GM18499 (cell line): ENCODE measurements at regions not wholly inside any gene's neighbourhood (a gene's known extent, or its start where the extent isn't known, plus 50 kb on each side); places are given as distances from the start of the nearest gene placed in this dataset.
A peak's percentile ranks its signal among the peaks of the same experiment; 100 is the strongest.
"Not testable (repeated sequence)": the region's sequence is repeated elsewhere in the genome, so short reads cannot be mapped to it uniquely, and the experiment has no call there.

Experiments used
- ATAC-seq: cut with Tn5 transposase; IDR thresholded peaks from one replicate; pipeline ENCODE4 v1.9.1; 2021; ENCODE audit warnings: moderate number of reproducible peaks; ENCODE audit not compliant: insufficient read depth, unreplicated experiment

DNA sequence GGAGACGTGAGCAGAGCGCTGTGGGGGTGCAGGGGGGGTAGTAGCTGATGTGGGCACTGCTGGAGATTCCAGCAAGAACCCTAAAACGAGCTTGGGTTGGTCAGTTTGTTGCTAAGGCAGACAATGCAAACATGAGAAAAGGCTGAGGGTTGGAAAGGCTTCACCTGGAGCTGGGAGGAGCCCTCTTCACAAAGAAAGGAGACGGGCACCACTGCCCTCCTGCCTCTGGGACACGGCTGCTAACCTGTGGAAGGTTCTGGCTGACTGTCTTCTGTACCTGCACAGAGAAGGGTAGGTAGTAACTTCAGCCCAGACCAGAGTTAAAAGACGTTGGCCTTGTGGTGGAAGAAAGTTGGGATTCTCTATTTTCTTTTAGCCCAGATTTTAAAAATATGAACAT is 108.7 kb downstream of the SUCLA2 start:
- ATAC-seq, result no peak

DNA sequence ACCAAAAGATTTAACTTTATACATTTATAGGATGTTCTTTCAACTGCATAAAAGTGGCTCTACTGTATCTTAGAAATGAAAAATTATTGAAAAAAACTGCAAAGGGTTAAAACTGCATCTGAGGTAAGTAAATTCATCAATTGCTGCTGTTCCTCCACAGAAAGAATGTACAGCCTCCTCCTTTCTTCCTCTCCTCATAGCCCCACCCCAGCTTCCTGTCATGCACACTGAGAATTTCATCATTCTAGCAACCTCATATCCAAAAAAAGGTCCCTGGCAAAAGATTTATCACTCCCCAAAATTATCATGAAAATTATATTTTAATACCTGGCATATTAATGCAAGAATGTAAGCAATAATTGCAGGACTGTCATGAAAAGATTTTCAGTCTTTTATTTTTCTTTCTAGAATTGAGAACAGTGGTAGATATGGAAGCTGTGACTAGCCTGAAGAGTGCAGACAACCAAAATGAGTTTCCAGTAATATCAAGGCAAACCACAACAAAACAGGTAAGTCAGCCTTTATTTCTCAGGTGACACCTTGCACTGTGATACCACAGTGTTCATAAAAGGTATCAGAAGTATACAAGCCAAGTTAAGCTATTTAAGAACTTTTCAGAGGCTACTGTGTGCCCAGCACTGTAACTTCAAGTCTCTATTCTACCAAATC is 110.8 kb downstream of the SUCLA2 start:
- ATAC-seq, result no peak

DNA sequence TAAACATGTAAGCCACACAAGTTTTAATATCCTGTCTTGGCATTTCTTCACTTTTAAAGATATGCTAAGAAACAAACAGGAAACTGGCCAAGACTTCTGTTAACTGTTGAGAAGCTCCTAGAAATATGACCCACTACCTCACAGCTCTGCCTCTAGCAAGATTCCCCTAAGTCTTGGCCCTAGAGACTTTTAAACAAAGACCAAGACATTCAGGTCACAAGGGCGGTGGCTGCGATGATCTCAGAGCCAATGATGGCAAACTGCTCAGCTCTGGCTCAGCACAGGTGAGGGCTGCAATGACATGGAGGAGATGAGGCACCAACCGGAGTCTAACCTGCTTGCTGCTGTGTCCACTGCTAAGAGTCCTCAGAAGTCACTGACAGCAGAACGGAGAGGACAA is 114.8 kb downstream of the SUCLA2 start:
- no peak for ATAC-seq

DNA sequence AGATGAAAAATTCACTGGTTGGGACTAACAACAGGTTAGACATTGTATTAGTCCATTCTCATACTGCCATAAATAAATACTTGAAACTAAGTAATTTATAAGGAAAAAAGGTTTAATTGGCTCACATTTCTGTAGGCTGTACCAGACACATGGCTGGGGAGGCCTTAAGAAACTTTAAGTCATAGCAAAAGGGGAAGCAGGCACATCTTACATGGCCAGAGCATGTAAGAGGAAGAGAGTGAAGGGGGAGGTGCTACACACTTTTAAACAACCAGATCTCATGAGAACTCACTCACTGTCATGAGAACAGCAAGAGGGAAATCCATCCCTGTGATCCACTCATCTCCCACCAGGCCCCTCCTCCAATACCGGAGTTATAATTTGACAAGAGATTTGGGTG is 125.9 kb downstream of the SUCLA2 start:
- no peak for ATAC-seq

DNA sequence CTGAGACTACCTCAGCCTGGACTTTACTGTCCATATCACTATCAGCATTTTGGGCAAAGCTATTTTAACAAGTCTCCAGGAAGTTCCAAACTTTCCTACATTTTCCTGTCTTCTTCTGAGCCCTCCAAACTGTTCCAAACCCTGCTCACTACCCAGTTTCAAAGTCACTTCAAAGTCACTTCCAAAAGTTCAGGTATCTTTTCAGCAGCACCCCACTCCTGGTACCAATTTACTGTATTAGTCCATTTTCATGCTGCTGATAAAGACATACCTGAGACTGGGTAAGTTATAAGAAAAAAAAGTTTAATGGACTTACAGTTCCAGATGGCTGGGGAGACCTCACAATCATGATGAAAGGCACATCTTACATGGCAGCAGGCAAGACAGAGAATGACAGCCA is 127.1 kb downstream of the SUCLA2 start:
- not testable (repeated sequence) for ATAC-seq

DNA sequence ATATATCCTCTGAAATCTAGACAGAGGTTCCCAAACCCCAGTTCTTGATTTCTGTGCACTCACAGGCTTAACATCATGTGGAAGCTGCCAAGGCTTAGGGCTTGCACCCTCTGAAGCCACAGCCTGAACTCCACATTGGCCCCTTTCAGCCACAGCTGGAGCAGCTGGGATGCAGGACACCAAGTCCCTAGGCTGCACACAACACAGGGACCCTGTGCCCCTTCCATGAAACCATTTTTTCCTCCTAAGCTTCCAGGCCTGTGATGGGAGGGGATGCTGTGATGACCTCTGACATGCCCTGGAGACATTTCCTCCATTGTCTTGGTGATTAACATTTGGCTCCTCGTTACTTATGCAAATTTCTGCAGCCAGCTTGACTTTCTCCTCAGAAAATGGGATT is 127.8 kb downstream of the SUCLA2 start:
- not testable (repeated sequence) for ATAC-seq

DNA sequence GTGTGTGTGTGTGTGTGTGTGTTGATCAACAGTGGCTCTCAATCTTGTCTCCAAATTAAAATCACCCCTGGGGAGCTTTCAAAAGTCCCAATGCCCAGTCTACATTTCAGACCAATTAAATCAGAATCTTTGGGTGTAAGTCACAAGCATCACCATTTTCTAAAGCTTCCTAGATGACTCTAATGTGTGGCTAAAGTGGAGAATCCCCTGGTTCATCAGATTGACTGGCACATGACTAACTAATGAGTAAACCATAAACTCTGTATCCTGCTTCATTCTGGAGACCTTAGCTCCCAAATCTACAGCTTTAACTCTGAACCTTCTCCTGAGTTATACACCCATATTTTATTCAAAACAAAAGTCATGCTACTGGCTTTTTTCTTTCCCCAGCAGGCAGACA is 131.3 kb downstream of the SUCLA2 start:
- ATAC-seq, result no peak

DNA sequence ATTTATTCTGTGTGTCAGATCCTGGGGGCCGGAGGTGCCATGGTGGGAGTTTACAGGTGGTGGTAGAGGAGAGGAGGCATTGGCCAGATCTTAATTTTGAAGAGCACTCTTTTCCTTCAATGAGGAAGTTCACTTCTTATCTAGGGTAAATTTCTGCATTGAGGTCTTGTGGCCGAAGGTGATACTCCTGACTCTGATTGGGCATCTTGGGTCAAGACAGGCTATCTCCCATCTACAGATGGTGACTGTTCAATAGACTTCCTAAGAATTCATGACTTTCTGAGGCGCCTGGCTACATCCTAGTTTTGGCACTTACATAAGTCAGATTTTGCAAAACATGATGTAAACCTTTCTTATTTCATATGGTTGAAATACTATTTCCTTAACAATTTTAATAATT is 135.2 kb downstream of the SUCLA2 start:
- ATAC-seq, result no peak

DNA sequence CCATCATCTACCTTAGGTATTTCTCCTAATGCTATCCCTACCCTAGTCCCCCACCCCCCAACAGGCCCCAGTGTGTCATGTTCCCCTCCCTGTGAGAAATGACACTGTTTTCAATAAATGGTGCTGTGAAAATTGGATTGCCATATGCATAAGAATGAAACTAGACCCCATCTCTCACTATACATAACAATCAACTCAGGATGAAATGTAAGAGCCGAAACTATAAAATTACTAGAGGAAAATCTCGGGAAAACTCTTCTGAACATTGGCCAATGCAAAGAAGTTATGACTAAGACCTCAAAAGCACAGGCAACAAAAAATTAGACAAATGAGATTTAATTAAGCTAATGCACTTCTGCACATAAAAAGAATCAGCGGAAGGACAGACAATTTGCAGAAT is 138.2 kb downstream of the SUCLA2 start:
- ATAC-seq, result no peak

DNA sequence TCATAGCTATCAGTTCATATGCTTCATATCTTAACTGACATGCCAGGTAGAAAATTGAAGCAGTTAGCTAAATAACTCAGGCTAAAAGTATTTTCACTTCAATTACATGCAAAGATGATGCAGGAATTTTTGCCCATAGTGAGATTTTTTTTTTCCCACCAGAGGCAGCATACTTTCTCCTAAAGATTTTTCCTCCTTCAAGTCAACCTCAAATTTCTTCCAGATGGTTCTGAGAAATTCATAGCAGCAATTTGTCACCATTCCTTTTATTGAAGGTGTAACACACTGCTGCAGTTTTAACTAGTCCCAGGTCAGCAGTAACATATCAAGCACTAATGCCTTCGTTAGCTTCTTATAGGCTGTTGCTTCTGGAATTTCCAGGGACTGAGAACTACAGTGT is 141.9 kb downstream of the SUCLA2 start:
- no peak for ATAC-seq

DNA sequence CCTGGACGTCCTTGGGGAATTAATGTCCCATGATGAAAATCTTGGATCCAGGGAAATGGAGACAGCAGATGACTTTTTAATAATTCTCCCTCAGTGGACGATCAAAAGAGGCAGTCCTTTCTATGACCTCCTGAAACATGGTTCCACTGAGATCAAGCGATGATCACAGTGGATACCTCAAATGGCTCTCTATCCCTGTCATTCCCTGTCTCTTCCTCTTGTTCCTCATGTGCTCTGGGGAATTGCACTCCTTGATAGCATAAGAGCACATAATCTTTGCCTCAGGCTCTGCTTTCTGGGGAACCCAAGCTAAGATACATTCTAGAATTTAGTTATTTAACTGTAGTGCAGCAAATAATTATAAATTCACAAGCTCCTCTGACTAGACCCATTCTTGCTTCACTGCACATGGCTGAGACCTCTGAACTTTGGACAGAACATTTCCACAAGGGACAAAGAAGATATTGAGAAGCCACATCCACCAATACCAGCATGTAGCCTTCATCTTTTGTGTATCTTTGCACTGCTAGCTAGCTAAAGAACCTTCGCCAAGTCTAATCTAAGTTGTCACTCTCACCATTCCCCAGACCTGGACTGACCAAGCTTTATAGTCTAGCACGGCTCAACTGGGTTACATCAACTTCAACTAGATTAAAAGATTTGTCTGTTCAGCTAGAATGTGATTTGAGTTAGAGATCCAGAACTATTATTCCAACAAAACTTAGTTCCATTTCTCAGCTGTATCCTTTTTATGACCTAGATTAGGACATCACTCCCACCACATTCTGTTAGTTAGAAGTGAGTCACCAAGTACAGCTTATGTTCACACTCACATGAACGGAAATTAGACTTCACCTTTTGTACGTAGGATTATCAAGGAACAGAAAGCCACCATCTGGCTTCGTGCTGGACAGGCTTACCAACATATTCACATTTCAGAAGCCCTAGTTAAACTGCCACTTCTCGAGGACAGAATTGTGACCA is 142.7 kb downstream of the SUCLA2 start:
- no peak for ATAC-seq

DNA sequence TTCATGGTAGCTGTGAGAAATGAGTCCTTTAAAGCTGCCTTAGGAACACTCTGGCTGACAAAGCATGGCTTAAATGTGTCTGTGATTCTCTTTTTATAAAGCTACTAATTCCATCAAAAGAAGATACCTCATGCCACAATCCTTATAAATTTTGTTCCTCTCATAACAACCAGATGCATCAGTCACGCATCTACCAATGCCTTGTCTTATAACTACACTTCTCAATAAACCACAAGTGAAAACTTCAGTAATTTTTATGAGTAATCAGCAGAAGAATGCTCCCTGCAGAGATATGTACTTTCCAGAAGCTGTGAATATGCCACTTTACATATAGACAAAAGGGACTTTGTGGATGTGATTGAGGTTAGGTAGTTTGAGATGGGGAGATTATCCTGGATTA is 147.8 kb downstream of the SUCLA2 start:
- no peak for ATAC-seq

DNA sequence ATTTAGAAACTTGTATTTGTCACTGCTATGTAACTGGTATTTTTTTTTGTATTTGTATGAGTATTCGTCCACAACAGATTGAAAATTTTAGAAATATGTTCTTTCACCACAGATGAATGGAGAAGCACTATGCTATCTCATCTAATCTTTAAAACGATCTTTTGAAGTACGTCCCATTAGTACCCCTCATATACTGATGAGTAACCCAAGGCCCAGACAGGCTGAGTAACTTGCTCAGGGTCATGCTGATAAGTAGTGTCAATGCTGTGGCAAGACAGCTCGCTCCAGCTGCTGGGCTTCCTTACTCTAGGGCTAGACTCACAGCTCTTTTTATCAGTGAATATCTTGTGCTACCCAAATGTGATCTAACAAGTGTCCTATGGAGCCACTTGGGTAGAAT is 154.2 kb downstream of the SUCLA2 start:
- no peak for ATAC-seq

DNA sequence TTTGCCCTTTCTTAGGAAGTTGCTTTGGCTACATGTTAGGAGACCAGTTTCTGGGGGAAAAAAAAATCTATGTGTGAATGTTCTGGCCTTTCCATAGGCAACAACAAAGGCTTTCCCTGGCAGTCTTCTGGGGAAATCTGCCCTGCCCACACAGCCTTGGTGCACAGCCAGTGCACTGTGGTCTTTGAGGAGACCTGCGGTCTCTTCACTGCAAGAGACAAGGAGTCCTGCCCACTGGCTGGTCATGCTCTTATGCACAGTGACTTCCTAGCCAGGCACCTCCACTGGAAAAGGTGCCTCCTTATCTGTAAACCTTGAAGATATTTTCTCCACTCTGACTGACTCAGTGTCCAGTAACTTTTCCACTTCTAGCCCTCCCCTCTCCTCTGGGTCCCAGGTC is 155.1 kb downstream of the SUCLA2 start:
- no peak for ATAC-seq

DNA sequence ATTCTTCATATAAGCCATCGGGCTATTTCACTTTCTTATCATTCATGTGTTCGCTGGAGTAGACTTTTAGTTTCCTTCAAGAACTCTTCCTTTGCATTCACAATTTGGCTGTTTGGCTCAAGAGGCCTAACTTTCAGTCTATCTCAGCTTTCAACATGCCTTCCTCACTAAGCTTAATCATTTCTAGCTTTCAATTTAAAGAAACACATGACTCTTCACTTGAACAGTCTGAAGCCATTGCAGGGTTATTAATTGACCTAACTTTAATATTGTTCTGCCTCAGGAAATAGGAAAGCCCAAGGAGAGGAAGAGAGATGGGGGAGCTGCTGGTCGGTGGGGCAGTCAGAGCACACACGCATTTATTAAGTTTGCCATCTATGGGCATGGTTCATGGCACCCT is 158.1 kb downstream of the SUCLA2 start:
- peak; percentile 64 for ATAC-seq

DNA sequence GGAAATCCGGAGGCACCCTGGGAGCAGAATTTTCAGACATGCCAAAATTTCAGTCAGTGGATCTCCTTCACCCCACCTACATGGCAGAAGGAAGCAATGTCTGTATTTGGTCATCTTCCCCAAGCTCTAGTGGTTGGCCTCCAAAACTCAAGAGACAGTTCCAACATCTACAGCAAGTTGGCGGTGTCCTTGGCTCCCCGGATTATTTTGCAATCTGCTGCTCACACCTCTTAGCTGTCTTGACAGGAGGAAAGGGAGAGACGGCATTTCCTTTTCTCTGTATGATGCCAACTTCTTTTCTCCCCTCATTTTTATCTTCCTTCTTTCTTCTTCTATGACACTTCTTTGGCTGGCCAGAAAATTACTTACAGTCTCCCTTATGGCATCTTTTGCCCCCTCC is 159.9 kb downstream of the SUCLA2 start:
- ATAC-seq, result no peak

DNA sequence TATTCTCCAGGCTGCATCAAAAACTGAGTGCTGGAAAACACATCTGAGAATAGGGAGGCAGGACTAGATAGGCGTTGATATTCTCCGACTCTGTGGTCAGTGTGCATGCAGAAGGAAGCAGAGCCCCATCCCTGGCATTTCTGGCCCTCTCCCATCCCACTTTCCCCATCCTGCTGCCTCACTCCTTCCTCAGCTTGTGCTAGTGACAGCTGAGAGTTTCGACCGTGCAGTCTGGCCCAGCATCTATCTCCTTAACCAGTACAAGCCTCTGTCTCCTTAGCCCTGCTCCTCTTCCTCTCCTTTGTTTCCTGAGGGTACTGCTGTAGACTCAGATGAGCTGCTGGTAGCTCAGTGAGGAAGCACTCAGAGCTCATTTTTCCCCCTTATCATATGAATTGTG is 163.2 kb downstream of the SUCLA2 start:
- ATAC-seq, result no peak

DNA sequence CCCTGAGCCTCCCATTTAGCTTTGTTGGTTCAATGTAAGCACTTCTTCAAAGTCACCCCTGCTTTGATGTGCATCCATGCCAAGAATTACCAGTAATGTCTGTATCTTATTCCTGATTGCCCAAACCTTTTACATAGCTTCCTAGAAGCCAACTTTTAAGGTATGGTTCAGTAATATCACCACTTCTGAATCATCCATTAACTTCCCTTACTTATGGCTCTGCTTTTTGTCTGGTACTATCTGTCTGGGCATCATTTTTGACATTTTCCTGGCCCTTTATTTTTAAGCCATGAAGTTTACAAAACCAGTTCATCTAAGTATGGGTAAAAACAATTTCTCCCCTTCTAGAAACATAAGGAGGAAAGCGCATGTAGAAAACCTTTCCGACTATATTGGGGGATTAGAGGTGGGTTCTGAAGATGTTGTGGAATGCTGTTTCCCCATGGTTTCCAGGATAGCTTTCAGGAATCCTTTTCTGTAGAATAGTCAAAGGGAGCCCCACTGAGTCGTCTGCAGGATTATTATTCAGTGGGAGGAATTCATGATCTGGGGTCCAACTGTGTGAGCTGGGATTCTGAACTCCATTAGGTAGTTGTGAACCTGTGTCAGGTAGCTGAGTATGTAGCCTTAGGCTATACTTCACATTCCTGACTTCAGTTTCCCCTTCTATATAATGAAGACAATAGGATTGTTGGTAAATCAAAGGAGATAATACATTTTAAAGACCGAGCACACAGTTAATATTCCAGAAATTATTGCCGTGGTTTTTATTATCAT is 163.8 kb downstream of the SUCLA2 start:
- ATAC-seq, result no peak

DNA sequence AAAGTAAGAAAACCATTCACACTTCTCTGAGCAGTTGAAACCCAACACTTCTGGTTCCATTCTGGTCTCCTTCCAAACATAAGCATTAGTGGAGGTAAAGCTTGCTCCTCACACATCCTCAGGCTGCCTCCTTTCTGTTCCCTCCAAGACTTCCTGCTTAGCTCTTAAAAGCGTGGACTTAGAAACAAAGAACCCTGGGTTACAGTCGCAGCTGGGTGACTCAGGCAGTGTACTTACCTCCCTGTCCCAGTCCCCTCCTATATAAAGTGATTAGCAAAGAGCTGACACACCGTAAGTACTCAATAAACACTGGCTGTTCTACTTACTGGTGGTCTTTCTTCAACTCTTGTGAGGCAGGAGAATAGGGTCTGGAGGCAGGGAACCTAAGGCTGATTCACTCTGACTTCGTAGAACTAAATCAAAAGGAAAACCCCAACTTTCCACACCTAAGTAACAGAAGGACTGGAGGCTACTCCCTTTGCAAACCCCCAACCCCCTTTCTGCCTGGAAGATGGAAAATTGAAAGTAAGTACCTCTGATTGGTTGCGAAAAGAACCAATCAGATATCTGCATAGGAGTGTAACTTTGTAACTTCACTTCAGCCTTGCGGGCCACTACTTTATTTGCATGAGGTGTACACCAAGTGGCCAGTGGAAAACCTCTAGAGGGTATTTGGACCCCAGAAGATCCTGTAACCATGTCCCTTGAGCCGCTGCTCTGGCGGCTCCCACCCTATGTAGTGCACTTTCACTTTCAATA is 165.4 kb downstream of the SUCLA2 start:
- ATAC-seq, result no peak

DNA sequence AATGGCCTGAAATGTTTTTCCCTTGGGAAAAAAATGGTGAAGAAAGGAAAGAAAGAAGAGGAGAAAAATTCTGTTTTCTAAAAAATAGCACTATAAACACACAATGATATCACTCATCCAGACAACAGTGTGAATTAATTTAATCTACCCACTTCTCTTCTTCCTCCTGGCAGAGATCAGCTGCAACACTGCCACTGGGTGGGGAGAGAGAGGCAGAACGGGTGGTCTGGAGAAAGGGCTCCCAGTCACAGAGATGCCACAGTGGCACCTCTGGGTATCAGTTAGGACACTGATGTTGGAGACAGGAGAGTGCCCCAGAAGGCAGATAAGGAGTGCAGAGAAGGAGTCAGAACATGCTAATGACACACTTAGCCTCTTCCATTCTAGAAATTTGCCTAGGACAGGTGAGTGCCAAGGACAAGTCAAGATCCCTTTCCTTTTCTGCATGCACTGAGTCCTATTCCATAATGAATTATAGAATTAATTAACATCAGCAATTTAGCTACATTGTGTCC is 168.6 kb downstream of the SUCLA2 start:
- no peak for ATAC-seq
